HepG2 (cell line): ENCODE measurements at regions not wholly inside any gene's neighbourhood (a gene's known extent, or its start where the extent isn't known, plus 50 kb on each side); places are given as distances from the start of the nearest gene placed in this dataset.

Experiments
- ATAC-seq: fragments of 200-7000 bp; cut with Tn5 transposase; 3 replicates; pipeline ENCODE4 v1.9.1; 2020; ENCODE audit warnings: mild to moderate bottlenecking, moderate library complexity
- BruUV-seq: library from RNA; stranded (reverse); fragments of 400-500 nt; replicated peaks from 2 replicates; lab custom pipeline; 2021; lab: Mats Ljungman, UMichigan
- CTCF ChIA-PET: fragments of 300-600 bp; formaldehyde crosslinking; extraction: SDS; loops from one replicate; lab custom pipeline; 2021; ENCODE audit warnings: low total read pairs, inconsistent platforms, low intra/inter-chr PET ratio; lab: Yijun Ruan, JAX
- POLR2A ChIA-PET: fragments of 350-600 bp; sonication (Branson Sonifier 250); formaldehyde crosslinking; loops from one replicate; lab custom pipeline; 2020; ENCODE audit warnings: antibody characterized with exemption, inconsistent platforms; lab: Yijun Ruan, JAX
- DNase-seq: peaks from one replicate; pipeline ENCODE4 v3.0.0-alpha.2; 2015; ENCODE audit warnings: low spot score
- FAIRE-seq: peaks from 3 replicates; lab custom pipeline; 2011; peaks lifted over from hg19 to GRCh38; lab: Jason Lieb, UNC
- H2AFZ ChIP-seq: one replicate; pipeline ENCODE4 v1.6.1; 2011; ENCODE audit warnings: low read length, inconsistent platforms
- H3K27ac ChIP-seq: fragments of 300-600 bp; 3 replicates; pipeline ENCODE4 v1.8.0; 2011; ENCODE audit warnings: mixed run types, mild to moderate bottlenecking, mixed read lengths, low read length, inconsistent platforms; ENCODE audit not compliant: insufficient read depth; ENCODE audit errors: extremely low read length
- H3K27me3 ChIP-seq, 2 experiments: fragments of 200-600 bp in 1 of 2; 2 replicates in 1 of 2; 3 replicates in 1 of 2; pipeline versions ENCODE4 v1.6.0 to v1.8.0; 2011; ENCODE audit warnings: low read length in 2 of 2, mild to moderate bottlenecking in 2 of 2, moderate library complexity in 2 of 2, inconsistent platforms in 1 of 2; ENCODE audit not compliant: insufficient read depth in 2 of 2, control insufficient read depth in 1 of 2
- H3K36me3 ChIP-seq, 2 experiments: fragments of 200-600 bp in 1 of 2; replicated peaks in 1 of 2; 2 replicates in 1 of 2; 3 replicates in 1 of 2; pipeline versions ENCODE4 v1.5.1 to v1.8.0; 2011; ENCODE audit warnings: low read length in 2 of 2, inconsistent platforms in 1 of 2; ENCODE audit not compliant: insufficient read depth in 2 of 2, control insufficient read depth in 1 of 2
- H3K4me1 ChIP-seq: 2 replicates; pipeline ENCODE4 v1.5.1; 2012; ENCODE audit warnings: low read length, inconsistent platforms; ENCODE audit not compliant: insufficient read depth
- H3K4me2 ChIP-seq: 2 replicates; pipeline ENCODE4 v1.6.0; 2011; ENCODE audit warnings: low read depth, low read length, inconsistent platforms
- H3K4me3 ChIP-seq, 3 experiments: fragments of 200-600 bp in 1 of 3; sonication (generic), shearing (Covaris generic) in 1 of 3; replicated peaks in 1 of 3; 2 replicates each; pipeline ENCODE4 v1.5.1; 2011 to 2016; ENCODE audit warnings: low read length in 3 of 3, inconsistent platforms in 2 of 3, low read depth in 2 of 3, mild to moderate bottlenecking in 2 of 3, control low read depth in 1 of 3, mixed read lengths in 1 of 3; ENCODE audit not compliant: insufficient read depth in 1 of 3
- H3K79me2 ChIP-seq: one replicate; pipeline ENCODE4 v1.6.1; 2011; ENCODE audit warnings: low read length, inconsistent platforms; ENCODE audit not compliant: insufficient read depth
- H3K9ac ChIP-seq: 2 replicates; pipeline ENCODE4 v1.6.0; 2011; ENCODE audit warnings: mild to moderate bottlenecking, low read depth, low read length, inconsistent platforms; ENCODE audit not compliant: insufficient read depth
- H3K9me3 ChIP-seq: 2 replicates; pipeline ENCODE4 v1.5.1; 2012; ENCODE audit warnings: mild to moderate bottlenecking, low read length
- H4K20me1 ChIP-seq: 2 replicates; pipeline ENCODE4 v1.6.0; 2011; ENCODE audit warnings: inconsistent platforms, mild to moderate bottlenecking, low read length, moderate library complexity; ENCODE audit not compliant: insufficient read depth
- GPN1 ChIP-seq: sonication (generic); formaldehyde crosslinking; IDR thresholded peaks from 2 replicates; pipeline ENCODE4 v1.5.1; 2020; ENCODE audit warnings: missing genetic modification reagents, borderline replicate concordance
- SALL2 ChIP-seq: sonication (generic); formaldehyde crosslinking; IDR thresholded peaks from 2 replicates; pipeline ENCODE4 v1.8.1; 2023; ENCODE audit warnings: mild to moderate bottlenecking, missing genetic modification reagents, inconsistent platforms
- SNAI1 ChIP-seq: sonication (generic); formaldehyde crosslinking; IDR thresholded peaks from 2 replicates; pipeline ENCODE4 v1.5.0; 2020; ENCODE audit warnings: mild to moderate bottlenecking, missing genetic modification reagents, borderline replicate concordance
- TEAD3 ChIP-seq: optimal IDR thresholded peaks from 2 replicates; pipeline ENCODE3; 2016; ENCODE audit warnings: borderline replicate concordance
- THYN1 ChIP-seq: sonication (generic); formaldehyde crosslinking; IDR thresholded peaks from 2 replicates; pipeline ENCODE4 v1.8.1; 2023; ENCODE audit warnings: low read depth, mild to moderate bottlenecking, moderate library complexity, missing genetic modification reagents, borderline replicate concordance
- ZBTB7B ChIP-seq: sonication (generic); formaldehyde crosslinking; IDR thresholded peaks from 2 replicates; pipeline ENCODE4 v1.4.0; 2020; ENCODE audit warnings: missing genetic modification reagents
- ZC3H4 ChIP-seq: sonication (generic); formaldehyde crosslinking; IDR thresholded peaks from 2 replicates; pipeline ENCODE4 v1.4.0; 2020; ENCODE audit warnings: missing genetic modification reagents, borderline replicate concordance
- ZNF275 ChIP-seq: sonication (generic); formaldehyde crosslinking; IDR thresholded peaks from 2 replicates; pipeline ENCODE4 v1.8.0; 2022; ENCODE audit warnings: missing genetic modification reagents, mild to moderate bottlenecking, inconsistent platforms, borderline replicate concordance
- ZNF552 ChIP-seq: sonication (generic); formaldehyde crosslinking; IDR thresholded peaks from 2 replicates; pipeline ENCODE4 v1.9.0; 2022; ENCODE audit warnings: missing genetic modification reagents, mild to moderate bottlenecking, borderline replicate concordance
- ZNF556 ChIP-seq: sonication (generic); formaldehyde crosslinking; IDR thresholded peaks from 2 replicates; pipeline ENCODE4 v1.4.0; 2020; ENCODE audit warnings: mild to moderate bottlenecking, missing genetic modification reagents, borderline replicate concordance
- ZNF572 ChIP-seq: sonication (generic); formaldehyde crosslinking; IDR thresholded peaks from 2 replicates; pipeline ENCODE4 v1.5.1; 2020; ENCODE audit warnings: mild to moderate bottlenecking, missing genetic modification reagents
- ZNF614 ChIP-seq: IDR thresholded peaks from 2 replicates; pipeline ENCODE4 v1.6.1; 2018; ENCODE audit warnings: missing biosample characterization, missing genetic modification reagents, inconsistent platforms, borderline replicate concordance
- ZNF879 ChIP-seq: sonication (generic); formaldehyde crosslinking; IDR thresholded peaks from 2 replicates; pipeline ENCODE4 v1.8.1; 2023; ENCODE audit warnings: missing genetic modification reagents
- WGBS: methylation state at CpG from one replicate; pipeline ENCODE4 v1.1.6; 2017; ENCODE audit warnings: low lambda C conversion rate; 5-methylcytosine and 5-hydroxymethylcytosine counted together
- in situ Hi-C: cut with HindIII; loops from 2 replicates; pipeline ENCODE4 v1.10.0; 2017; ENCODE audit warnings: low pct_unique_long_range_greater_than_20kb; ENCODE audit not compliant: extremely low pct_ligation_motif_present
- intact Hi-C: fragments of 100-400 bp; cut with micrococcal nuclease; formaldehyde crosslinking; loops from one replicate; pipeline ENCODE4 v1.10.0; 2022; ENCODE audit not compliant: unreplicated experiment
- TF ChIP-seq, protein P1 (sequence below): sonication (generic); formaldehyde crosslinking; IDR thresholded peaks from 2 replicates; pipeline ENCODE4 v1.8.1; 2023; ENCODE audit warnings: mild to moderate bottlenecking, moderate library complexity, missing genetic modification reagents

- Histone ChIP-seq H3K9ac (no peak overlapping the region), H3K4me1 (no peaks in the 10 kb centered on the region), H3K4me2 (no peak overlapping the region), H3K27me3 (no peaks in the 10 kb centered on the region; a peak in 1 of 5 replicates), H3K79me2 (no peaks in the 10 kb centered on the region), H3K27ac (no peak overlapping the region), H3K4me3 (no peak overlapping the region), H3K9me3 (no peaks in the 10 kb centered on the region), H4K20me1 (no peaks in the 10 kb centered on the region), H2AFZ (no peak overlapping the region), H3K36me3 (no peaks in the 10 kb centered on the region)
- WGBS: 7% methylated on average over 3 of the region's 3 CpGs
- no peak for FAIRE-seq
- no peak for ATAC-seq
- DNase-seq: no peak
- no peak for TF ChIP-seq SNAI1 (CRISPR knock-in tag)
- no peak for TF ChIP-seq ZBTB7B (CRISPR knock-in tag)
- TF ChIP-seq, protein P1, sequence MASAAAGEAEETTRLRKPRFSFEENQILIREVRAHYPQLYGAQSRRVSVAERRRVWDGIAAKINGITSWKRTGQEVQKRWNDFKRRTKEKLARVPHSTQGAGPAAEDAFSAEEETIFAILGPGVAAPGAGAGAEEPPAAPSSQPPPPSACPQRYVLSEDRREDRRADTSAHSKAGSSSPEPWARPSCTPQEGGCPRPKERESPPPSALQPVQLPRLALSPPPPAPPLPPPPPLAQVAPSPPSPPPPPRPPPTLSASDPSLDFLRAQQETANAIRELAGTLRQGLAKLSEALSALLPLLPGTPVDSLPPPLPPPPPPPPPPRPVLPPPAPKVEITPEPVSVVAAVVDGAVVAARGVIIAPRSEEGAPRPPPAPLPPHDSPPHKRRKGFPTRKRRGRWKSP (CRISPR knock-in tag): no peak
- no peak for TF ChIP-seq THYN1
- no peak for TF ChIP-seq ZNF879 (CRISPR knock-in tag)
- no peak for TF ChIP-seq TEAD3 (CRISPR knock-in tag)
- TF ChIP-seq ZNF614 (CRISPR knock-in tag): no peak
- TF ChIP-seq SALL2 (CRISPR knock-in tag): no peak
- no peak for TF ChIP-seq ZNF275
- TF ChIP-seq ZNF556 (CRISPR knock-in tag): no peak
- TF ChIP-seq ZNF552 (CRISPR knock-in tag): no peak
- TF ChIP-seq GPN1 (CRISPR knock-in tag): no peak
- TF ChIP-seq ZC3H4 (CRISPR knock-in tag): no peak
- no peak for TF ChIP-seq ZNF572
- intact Hi-C loops: no loop called here
- CTCF ChIA-PET: no interaction called here
- BruUV-seq: no TSS peak
- POLR2A ChIA-PET: no interaction called here
- in situ Hi-C loops: loop anchor here (10.0 to 25.0 kb wide), 3 partner anchors 94 to 834 kb away; partner anchors contain the start of gene PRKACB
These were observed 68.2 kb upstream of the SSX2IP start for GRCh38 chr1:84758476-84758875.
